WTC11 (cell line): ENCODE measurements at regions not wholly inside any gene's neighbourhood (a gene's known extent, or its start where the extent isn't known, plus 50 kb on each side); places are given as distances from the start of the nearest gene placed in this dataset.

Source experiments
- ATAC-seq: fragments of 200-7000 bp; cut with Tn5 transposase; 2 replicates; pipeline ENCODE4 v1.10.0; 2021; ENCODE audit warnings: mild to moderate bottlenecking, moderate library complexity
- CTCF ChIA-PET: fragments of 300-600 bp; sonication (Branson Sonifier 250); formaldehyde crosslinking; loops from one replicate; lab custom pipeline; 2021; ENCODE audit warnings: antibody characterized with exemption; lab: Charles Lee
- POLR2A ChIA-PET: fragments of 350-600 bp; sonication (Branson Sonifier 250); formaldehyde crosslinking; loops from one replicate; lab custom pipeline; 2021; ENCODE audit warnings: antibody characterized with exemption; lab: Charles Lee
- DNase-seq: peaks from one replicate; pipeline ENCODE4 v3.0.0; 2021; ENCODE audit warnings: low spot score
- H3K27ac Mint-ChIP-seq: 2 replicates; pipeline ENCODE4 v1.8.0; 2021; ENCODE audit warnings: mixed read lengths
- H3K27me3 Mint-ChIP-seq: 2 replicates; pipeline ENCODE4 v1.8.0; 2021; ENCODE audit warnings: low read depth, mild to moderate bottlenecking, moderate library complexity, mixed read lengths
- H3K36me3 Mint-ChIP-seq: 2 replicates; pipeline ENCODE4 v1.8.0; 2021; ENCODE audit warnings: mixed read lengths
- H3K4me1 Mint-ChIP-seq: 2 replicates; pipeline ENCODE4 v1.8.0; 2022; ENCODE audit warnings: mixed read lengths
- H3K4me3 Mint-ChIP-seq: 2 replicates; pipeline ENCODE4 v1.8.0; 2021; ENCODE audit warnings: mild to moderate bottlenecking, moderate library complexity, mixed read lengths
- H3K9me3 Mint-ChIP-seq: 2 replicates; pipeline ENCODE4 v1.8.0; 2021; ENCODE audit warnings: mixed read lengths
- ELF4 ChIP-seq: sonication (generic); formaldehyde crosslinking; IDR thresholded peaks from 2 replicates; pipeline ENCODE4 v1.8.1; 2022; ENCODE audit warnings: low read depth, mild to moderate bottlenecking, moderate library complexity, missing genetic modification reagents
- FOXK1 ChIP-seq: sonication (generic); formaldehyde crosslinking; IDR thresholded peaks from 2 replicates; pipeline ENCODE4 v1.8.0; 2022; ENCODE audit warnings: mild to moderate bottlenecking, moderate library complexity, missing genetic modification reagents
- JUN ChIP-seq: sonication (generic); formaldehyde crosslinking; IDR thresholded peaks from 2 replicates; pipeline ENCODE4 v1.8.0; 2023; ENCODE audit warnings: mild to moderate bottlenecking, missing genetic modification reagents
- NR3C1 ChIP-seq: sonication (generic); formaldehyde crosslinking; conservative IDR thresholded peaks from 2 replicates; pipeline ENCODE4 v1.8.1; 2023; ENCODE audit warnings: low read depth, mild to moderate bottlenecking, missing genetic modification reagents
- OVOL2 ChIP-seq: fragments of 250-450 bp; sonication (Bioruptor Pico); IDR thresholded peaks from 2 replicates; pipeline ENCODE4 v1.9.0; 2021; ENCODE audit warnings: mild to moderate bottlenecking, borderline replicate concordance
- RELA ChIP-seq: sonication (generic); formaldehyde crosslinking; IDR thresholded peaks from 2 replicates; pipeline ENCODE4 v1.8.1; 2022; ENCODE audit warnings: missing genetic modification reagents, mild to moderate bottlenecking, borderline replicate concordance
- RORB ChIP-seq: fragments of 250-450 bp; sonication (Bioruptor Pico); IDR thresholded peaks from 2 replicates; pipeline ENCODE4 v1.9.0; 2021; ENCODE audit warnings: mild to moderate bottlenecking
- SMAD4 ChIP-seq: sonication (generic); formaldehyde crosslinking; IDR thresholded peaks from 2 replicates; pipeline ENCODE4 v1.8.0; 2022; ENCODE audit warnings: mild to moderate bottlenecking, missing genetic modification reagents
- SOX15 ChIP-seq: fragments of 250-450 bp; sonication (Bioruptor Pico); IDR thresholded peaks from 2 replicates; pipeline ENCODE4 v1.9.0; 2021; ENCODE audit warnings: mild to moderate bottlenecking
- TEAD4 ChIP-seq: sonication (generic); formaldehyde crosslinking; IDR thresholded peaks from 2 replicates; pipeline ENCODE4 v1.8.0; 2022; ENCODE audit warnings: mild to moderate bottlenecking, missing genetic modification reagents
- ZNF232 ChIP-seq: sonication (generic); formaldehyde crosslinking; IDR thresholded peaks from 2 replicates; pipeline ENCODE4 v1.8.0; 2022; ENCODE audit warnings: mild to moderate bottlenecking, missing genetic modification reagents
- ZNF423 ChIP-seq: fragments of 250-450 bp; sonication (Bioruptor Pico); IDR thresholded peaks from 2 replicates; pipeline ENCODE4 v2.1.2; 2022; ENCODE audit warnings: mild to moderate bottlenecking, moderate library complexity
- ZNF671 ChIP-seq: fragments of 250-450 bp; sonication (Bioruptor Pico); IDR thresholded peaks from 2 replicates; pipeline ENCODE4 v1.8.0; 2021; ENCODE audit warnings: mild to moderate bottlenecking
- TF ChIP-seq, protein P1 (sequence below): sonication (generic); formaldehyde crosslinking; IDR thresholded peaks from 2 replicates; pipeline ENCODE4 v1.8.0; 2022; ENCODE audit warnings: mild to moderate bottlenecking, missing genetic modification reagents
- TF ChIP-seq, protein P2 (sequence below): sonication (generic); formaldehyde crosslinking; IDR thresholded peaks from 2 replicates; pipeline ENCODE4 v1.8.1; 2023; ENCODE audit warnings: mild to moderate bottlenecking, missing genetic modification reagents, borderline replicate concordance
- TF ChIP-seq, protein P3 (sequence below): sonication (generic); formaldehyde crosslinking; IDR thresholded peaks from 2 replicates; pipeline ENCODE4 v1.8.0; 2022; ENCODE audit warnings: mild to moderate bottlenecking, missing genetic modification reagents
- TF ChIP-seq, protein P4 (sequence below): sonication (generic); formaldehyde crosslinking; IDR thresholded peaks from 2 replicates; pipeline ENCODE4 v1.8.0; 2022; ENCODE audit warnings: mild to moderate bottlenecking, missing genetic modification reagents
- TF ChIP-seq, protein P5 (sequence below): sonication (generic); formaldehyde crosslinking; IDR thresholded peaks from 2 replicates; pipeline ENCODE4 v1.8.1; 2022; ENCODE audit warnings: missing genetic modification reagents, borderline replicate concordance
- TF ChIP-seq, protein P6 (sequence below): sonication (generic); formaldehyde crosslinking; IDR thresholded peaks from 2 replicates; pipeline ENCODE4 v1.8.1; 2022; ENCODE audit warnings: low read depth, mild to moderate bottlenecking, moderate library complexity, missing genetic modification reagents, borderline replicate concordance

DNA sequence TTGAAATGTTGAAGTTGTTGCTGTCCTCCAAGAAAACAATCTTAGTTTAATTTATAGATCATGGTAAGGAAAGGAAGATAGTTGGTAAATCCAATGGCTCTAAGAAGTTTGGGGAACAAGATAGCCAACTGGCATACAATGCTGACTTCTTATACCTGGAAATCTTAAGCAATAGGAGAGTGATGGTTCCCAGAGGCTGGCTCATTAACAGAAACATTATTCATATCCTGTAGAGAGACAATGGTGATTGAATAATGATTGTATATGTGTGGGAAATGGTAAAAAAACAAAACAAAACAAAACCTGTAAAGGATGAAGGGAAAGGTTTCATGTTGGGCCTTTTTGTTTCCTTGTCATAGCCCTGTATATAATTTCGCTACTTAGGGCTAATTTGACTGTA is 174.9 kb upstream of the CTSO start:
- Mint-ChIP-seq H3K36me3 (peaks cover 24% of the 10 kb centered on the region), H3K27me3 (no peaks in the 10 kb centered on the region), H3K4me1 (no peaks in the 10 kb centered on the region), H3K27ac (no peak overlapping the region), H3K9me3 (peaks cover 31% of the 10 kb centered on the region), H3K4me3 (no peak overlapping the region)
- POLR2A ChIA-PET, result no interaction called here
- ATAC-seq (no peak), DNase-seq (no peak)
- CTCF ChIA-PET, result no interaction called here
- TF ChIP-seq ZNF232 (CRISPR knock-in tag), result no peak
- TF ChIP-seq JUN (CRISPR knock-in tag), result no peak
- TF ChIP-seq ZNF671 (CRISPR knock-in tag), result no peak
- no peak for TF ChIP-seq FOXK1 (CRISPR knock-in tag)
- TF ChIP-seq, protein P1, sequence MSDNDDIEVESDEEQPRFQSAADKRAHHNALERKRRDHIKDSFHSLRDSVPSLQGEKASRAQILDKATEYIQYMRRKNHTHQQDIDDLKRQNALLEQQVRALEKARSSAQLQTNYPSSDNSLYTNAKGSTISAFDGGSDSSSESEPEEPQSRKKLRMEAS (CRISPR knock-in tag), result no peak
- TF ChIP-seq, protein P2, sequence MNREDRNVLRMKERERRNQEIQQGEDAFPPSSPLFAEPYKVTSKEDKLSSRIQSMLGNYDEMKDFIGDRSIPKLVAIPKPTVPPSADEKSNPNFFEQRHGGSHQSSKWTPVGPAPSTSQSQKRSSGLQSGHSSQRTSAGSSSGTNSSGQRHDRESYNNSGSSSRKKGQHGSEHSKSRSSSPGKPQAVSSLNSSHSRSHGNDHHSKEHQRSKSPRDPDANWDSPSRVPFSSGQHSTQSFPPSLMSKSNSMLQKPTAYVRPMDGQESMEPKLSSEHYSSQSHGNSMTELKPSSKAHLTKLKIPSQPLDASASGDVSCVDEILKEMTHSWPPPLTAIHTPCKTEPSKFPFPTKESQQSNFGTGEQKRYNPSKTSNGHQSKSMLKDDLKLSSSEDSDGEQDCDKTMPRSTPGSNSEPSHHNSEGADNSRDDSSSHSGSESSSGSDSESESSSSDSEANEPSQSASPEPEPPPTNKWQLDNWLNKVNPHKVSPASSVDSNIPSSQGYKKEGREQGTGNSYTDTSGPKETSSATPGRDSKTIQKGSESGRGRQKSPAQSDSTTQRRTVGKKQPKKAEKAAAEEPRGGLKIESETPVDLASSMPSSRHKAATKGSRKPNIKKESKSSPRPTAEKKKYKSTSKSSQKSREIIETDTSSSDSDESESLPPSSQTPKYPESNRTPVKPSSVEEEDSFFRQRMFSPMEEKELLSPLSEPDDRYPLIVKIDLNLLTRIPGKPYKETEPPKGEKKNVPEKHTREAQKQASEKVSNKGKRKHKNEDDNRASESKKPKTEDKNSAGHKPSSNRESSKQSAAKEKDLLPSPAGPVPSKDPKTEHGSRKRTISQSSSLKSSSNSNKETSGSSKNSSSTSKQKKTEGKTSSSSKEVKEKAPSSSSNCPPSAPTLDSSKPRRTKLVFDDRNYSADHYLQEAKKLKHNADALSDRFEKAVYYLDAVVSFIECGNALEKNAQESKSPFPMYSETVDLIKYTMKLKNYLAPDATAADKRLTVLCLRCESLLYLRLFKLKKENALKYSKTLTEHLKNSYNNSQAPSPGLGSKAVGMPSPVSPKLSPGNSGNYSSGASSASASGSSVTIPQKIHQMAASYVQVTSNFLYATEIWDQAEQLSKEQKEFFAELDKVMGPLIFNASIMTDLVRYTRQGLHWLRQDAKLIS (CRISPR knock-in tag), result no peak
- no peak for TF ChIP-seq TEAD4 (CRISPR knock-in tag)
- TF ChIP-seq NR3C1 (CRISPR knock-in tag), result no peak
- no peak for TF ChIP-seq ZNF423
- TF ChIP-seq, protein P3, sequence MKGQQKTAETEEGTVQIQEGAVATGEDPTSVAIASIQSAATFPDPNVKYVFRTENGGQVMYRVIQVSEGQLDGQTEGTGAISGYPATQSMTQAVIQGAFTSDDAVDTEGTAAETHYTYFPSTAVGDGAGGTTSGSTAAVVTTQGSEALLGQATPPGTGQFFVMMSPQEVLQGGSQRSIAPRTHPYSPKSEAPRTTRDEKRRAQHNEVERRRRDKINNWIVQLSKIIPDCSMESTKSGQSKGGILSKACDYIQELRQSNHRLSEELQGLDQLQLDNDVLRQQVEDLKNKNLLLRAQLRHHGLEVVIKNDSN, result no peak
- TF ChIP-seq, protein P4, sequence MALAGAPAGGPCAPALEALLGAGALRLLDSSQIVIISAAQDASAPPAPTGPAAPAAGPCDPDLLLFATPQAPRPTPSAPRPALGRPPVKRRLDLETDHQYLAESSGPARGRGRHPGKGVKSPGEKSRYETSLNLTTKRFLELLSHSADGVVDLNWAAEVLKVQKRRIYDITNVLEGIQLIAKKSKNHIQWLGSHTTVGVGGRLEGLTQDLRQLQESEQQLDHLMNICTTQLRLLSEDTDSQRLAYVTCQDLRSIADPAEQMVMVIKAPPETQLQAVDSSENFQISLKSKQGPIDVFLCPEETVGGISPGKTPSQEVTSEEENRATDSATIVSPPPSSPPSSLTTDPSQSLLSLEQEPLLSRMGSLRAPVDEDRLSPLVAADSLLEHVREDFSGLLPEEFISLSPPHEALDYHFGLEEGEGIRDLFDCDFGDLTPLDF (CRISPR knock-in tag), result no peak
- no peak for TF ChIP-seq RORB (CRISPR knock-in tag)
- no peak for TF ChIP-seq OVOL2 (CRISPR knock-in tag)
- TF ChIP-seq, protein P5, sequence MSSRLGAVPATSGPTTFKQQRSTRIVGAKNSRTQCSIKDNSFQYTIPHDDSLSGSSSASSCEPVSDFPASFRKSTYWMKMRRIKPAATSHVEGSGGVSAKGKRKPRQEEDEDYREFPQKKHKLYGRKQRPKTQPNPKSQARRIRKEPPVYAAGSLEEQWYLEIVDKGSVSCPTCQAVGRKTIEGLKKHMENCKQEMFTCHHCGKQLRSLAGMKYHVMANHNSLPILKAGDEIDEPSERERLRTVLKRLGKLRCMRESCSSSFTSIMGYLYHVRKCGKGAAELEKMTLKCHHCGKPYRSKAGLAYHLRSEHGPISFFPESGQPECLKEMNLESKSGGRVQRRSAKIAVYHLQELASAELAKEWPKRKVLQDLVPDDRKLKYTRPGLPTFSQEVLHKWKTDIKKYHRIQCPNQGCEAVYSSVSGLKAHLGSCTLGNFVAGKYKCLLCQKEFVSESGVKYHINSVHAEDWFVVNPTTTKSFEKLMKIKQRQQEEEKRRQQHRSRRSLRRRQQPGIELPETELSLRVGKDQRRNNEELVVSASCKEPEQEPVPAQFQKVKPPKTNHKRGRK (CRISPR knock-in tag), result no peak
- no peak for TF ChIP-seq SMAD4 (CRISPR knock-in tag)
- TF ChIP-seq, protein P6, sequence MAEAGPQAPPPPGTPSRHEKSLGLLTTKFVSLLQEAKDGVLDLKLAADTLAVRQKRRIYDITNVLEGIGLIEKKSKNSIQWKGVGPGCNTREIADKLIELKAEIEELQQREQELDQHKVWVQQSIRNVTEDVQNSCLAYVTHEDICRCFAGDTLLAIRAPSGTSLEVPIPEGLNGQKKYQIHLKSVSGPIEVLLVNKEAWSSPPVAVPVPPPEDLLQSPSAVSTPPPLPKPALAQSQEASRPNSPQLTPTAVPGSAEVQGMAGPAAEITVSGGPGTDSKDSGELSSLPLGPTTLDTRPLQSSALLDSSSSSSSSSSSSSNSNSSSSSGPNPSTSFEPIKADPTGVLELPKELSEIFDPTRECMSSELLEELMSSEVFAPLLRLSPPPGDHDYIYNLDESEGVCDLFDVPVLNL (CRISPR knock-in tag), result no peak
- no peak for TF ChIP-seq SOX15 (CRISPR knock-in tag)
- TF ChIP-seq RELA (CRISPR knock-in tag), result no peak
- TF ChIP-seq ELF4, result no peak
